Loucy (cell line): ENCODE measurements at regions not wholly inside any gene's neighbourhood (a gene's known extent, or its start where the extent isn't known, plus 50 kb on each side); places are given as distances from the start of the nearest gene placed in this dataset.
"Not testable (repeated sequence)": the region's sequence is repeated elsewhere in the genome, so short reads cannot be mapped to it uniquely, and the experiment has no call there.

Experiments
- CTCF ChIP-seq: fragments of 200-600 bp; sonication (generic); conservative IDR thresholded peaks from 2 replicates; pipeline ENCODE4 v1.5.1; 2014; ENCODE audit warnings: mild to moderate bottlenecking, antibody characterized with exemption, low read length
- EZH2phosphoT487 ChIP-seq: fragments of 200-600 bp; IDR thresholded peaks from 2 replicates; pipeline ENCODE4 v1.6.1; 2018; ENCODE audit warnings: antibody characterized with exemption, mild to moderate bottlenecking, moderate library complexity, borderline replicate concordance

DNA sequence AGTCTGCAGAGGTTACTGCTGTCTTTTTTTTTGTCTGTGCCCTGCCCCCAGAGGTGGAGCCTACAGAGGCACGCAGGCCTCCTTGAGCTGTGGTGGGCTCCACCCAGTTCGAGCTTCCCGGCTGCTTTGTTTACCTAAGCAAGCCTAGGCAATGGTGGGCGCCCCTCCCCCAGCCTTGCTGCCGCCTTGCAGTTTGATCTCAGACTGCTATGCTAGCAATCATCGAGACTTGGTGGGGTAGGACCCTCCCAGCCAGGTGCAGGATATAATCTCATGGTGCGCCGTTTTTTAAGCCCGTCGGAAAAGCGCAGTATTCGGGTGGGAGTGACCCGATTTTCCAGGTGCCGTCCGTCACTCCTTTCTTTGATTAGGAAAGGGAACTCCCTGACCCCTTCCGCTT lies 126.3 kb downstream of the CYP26B1 start:
- TF ChIP-seq CTCF, EZH2phosphoT487: not testable (repeated sequence)
